Breast epithelium (tissue), 3 donors: ENCODE measurements at regions not wholly inside any gene's neighbourhood (a gene's known extent, or its start where the extent isn't known, plus 50 kb on each side); places are given as distances from the start of the nearest gene placed in this dataset.

Experiments used
- POLR2AphosphoS5 ChIP-seq, 3 donors: sonication (generic); formaldehyde crosslinking; IDR thresholded peaks; one replicate each; pipeline ENCODE4 v1.6.1; 2017; ENCODE audit warnings: antibody characterized with exemption in 3 of 3
- TF ChIP-seq, protein P1 (sequence below), 3 donors: fragments of 450-650 bp; IDR thresholded peaks; one replicate each; pipeline ENCODE4 v1.5.1; 2016 to 2017; ENCODE audit warnings: antibody characterized with exemption in 3 of 3, mild to moderate bottlenecking in 3 of 3, moderate library complexity in 3 of 3

DNA sequence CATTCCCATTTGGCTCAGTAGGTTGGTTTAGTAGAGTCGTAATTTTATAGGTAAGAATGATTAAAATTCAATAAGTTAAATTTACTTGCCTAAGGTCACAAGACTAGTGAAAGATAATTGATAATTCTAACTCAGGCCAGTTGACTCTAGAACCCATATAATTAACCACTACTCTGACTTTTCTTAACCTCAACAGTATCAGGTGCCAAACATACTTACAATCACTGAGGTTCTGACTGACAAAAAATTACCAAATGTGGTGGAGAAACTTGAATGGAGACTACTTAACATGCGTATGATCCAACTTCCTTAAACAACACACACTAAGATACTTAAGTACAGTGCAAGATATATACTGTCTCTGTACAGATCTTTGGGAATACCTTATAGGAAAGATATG, 667.3 kb upstream of the SORCS1 start:
- TF ChIP-seq, protein P1, sequence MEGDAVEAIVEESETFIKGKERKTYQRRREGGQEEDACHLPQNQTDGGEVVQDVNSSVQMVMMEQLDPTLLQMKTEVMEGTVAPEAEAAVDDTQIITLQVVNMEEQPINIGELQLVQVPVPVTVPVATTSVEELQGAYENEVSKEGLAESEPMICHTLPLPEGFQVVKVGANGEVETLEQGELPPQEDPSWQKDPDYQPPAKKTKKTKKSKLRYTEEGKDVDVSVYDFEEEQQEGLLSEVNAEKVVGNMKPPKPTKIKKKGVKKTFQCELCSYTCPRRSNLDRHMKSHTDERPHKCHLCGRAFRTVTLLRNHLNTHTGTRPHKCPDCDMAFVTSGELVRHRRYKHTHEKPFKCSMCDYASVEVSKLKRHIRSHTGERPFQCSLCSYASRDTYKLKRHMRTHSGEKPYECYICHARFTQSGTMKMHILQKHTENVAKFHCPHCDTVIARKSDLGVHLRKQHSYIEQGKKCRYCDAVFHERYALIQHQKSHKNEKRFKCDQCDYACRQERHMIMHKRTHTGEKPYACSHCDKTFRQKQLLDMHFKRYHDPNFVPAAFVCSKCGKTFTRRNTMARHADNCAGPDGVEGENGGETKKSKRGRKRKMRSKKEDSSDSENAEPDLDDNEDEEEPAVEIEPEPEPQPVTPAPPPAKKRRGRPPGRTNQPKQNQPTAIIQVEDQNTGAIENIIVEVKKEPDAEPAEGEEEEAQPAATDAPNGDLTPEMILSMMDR (IDR thresholded peaks at IDR 0.05): no peak
- no peak for TF ChIP-seq POLR2AphosphoS5 (IDR thresholded peaks at IDR 0.05)
